Heart left ventricle (tissue), 16 donors: ENCODE measurements at regions not wholly inside any gene's neighbourhood (a gene's known extent, or its start where the extent isn't known, plus 50 kb on each side); places are given as distances from the start of the nearest gene placed in this dataset.
A peak's percentile ranks its signal among the peaks of the same experiment; 100 is the strongest.

Experiments
- ATAC-seq, 4 donors: fragments of 200-7000 bp; cut with Tn5 transposase; one replicate each; pipeline ENCODE4 v1.9.1; 2020 to 2022; ENCODE audit warnings: moderate library complexity in 4 of 4, mild to moderate bottlenecking in 3 of 4, moderate number of reproducible peaks in 1 of 4
- DNase-seq, 5 donors: peaks; one replicate each; pipeline ENCODE4 v3.0.0-alpha.2; 2020
- H3K27ac ChIP-seq, 12 donors: fragments of 200-600 bp; sonication (generic) in 4 of 12; one replicate each; pipeline versions ENCODE4 v1.5.0 to v1.8.0; 2016 to 2022; ENCODE audit warnings: mild to moderate bottlenecking in 2 of 12
- H3K27me3 ChIP-seq, 9 donors: fragments of 200-600 bp; sonication (generic) in 2 of 9; one replicate each; pipeline versions ENCODE4 v1.5.1 to v1.8.0; 2016 to 2022; ENCODE audit warnings: mild to moderate bottlenecking in 3 of 9
- H3K36me3 ChIP-seq, 9 donors: fragments of 200-600 bp; sonication (generic) in 2 of 9; one replicate each; pipeline versions ENCODE4 v1.5.0 to v1.8.0; 2018 to 2022; ENCODE audit warnings: mild to moderate bottlenecking in 2 of 9
- H3K4me1 ChIP-seq, 12 donors: fragments of 200-600 bp; sonication (generic) in 4 of 12; one replicate each; pipeline versions ENCODE4 v1.5.0 to v1.8.0; 2016 to 2022; ENCODE audit warnings: mild to moderate bottlenecking in 3 of 12
- H3K4me3 ChIP-seq, 12 donors: fragments of 200-600 bp; sonication (generic) in 4 of 12; one replicate each; pipeline versions ENCODE4 v1.5.0 to v1.8.0; 2017 to 2022; ENCODE audit warnings: mild to moderate bottlenecking in 9 of 12, moderate library complexity in 4 of 12
- H3K9me3 ChIP-seq, 12 donors: fragments of 200-600 bp; sonication (generic) in 4 of 12; one replicate each; pipeline versions ENCODE4 v1.5.0 to v1.8.0; 2016 to 2022; ENCODE audit warnings: mild to moderate bottlenecking in 1 of 12
- CTCF ChIP-seq, 12 donors: fragments of 200-600 bp; sonication (generic) in 4 of 12; IDR thresholded peaks; one replicate each; pipeline versions ENCODE4 v1.5.0 to v1.8.0; 2018 to 2022; ENCODE audit warnings: antibody characterized with exemption in 12 of 12, mild to moderate bottlenecking in 5 of 12
- POLR2A ChIP-seq, 2 donors: fragments of 450-650 bp; IDR thresholded peaks; one replicate each; pipeline ENCODE4 v1.6.1; 2017; ENCODE audit warnings: antibody characterized with exemption in 2 of 2, mild to moderate bottlenecking in 2 of 2, moderate library complexity in 2 of 2
- WGBS, 4 donors: extraction: QIAGEN DNeasy Blood & Tissue Kit in 2 of 4; methylation state at CpG; one replicate each; pipeline versions ENCODE4 v1.1.5 to v1.1.7; 2013 to 2018; 5-methylcytosine and 5-hydroxymethylcytosine counted together
- intact Hi-C, 10 donors: fragments of 100-400 bp; cut with DNase I; formaldehyde crosslinking; loops; one replicate each; pipeline versions ENCODE4 v1.11.1 to v1.14.2; 2022
- donor health status: ischemic (EF 13 %, LVEDD 7.1; RV severe dilation, severe dysfunction).
- donor health status: healthy with polysubstance abuse.
- donor health status: DM: no; HTN: yes; CAD: no.
- donor health status: DM: no; HTN: no; CAD: no.
- donor health status: ischemic (EF 25% LVEDD 6.9; RV normal size, moderate dysfunction).
- donor health status: ischemic (EF 25% LVEDD 5.7; RV mildly dilated, moderate dysfunction).
- donor health status: healthy.
- donor health status: DM: yes; HTN: yes; CAD: no.
- donor health status: ischemic (EF 35%, LVEDD 5.7; RV mildly dilated, moderate dysfunction).
- donor health status: nonischemic (EF 11% LVEDD 7.7; RV severe dilation, severe dysfunction).
- donor health status: DM: yes; HTN: yes; CAD: no.
- donor health status: PGD.
- donor health status: ischemic (EF 29% LVEDD 5.4; RV normal size, mild dysfunction).
- donor health status: nonischemic (EF 23%, LVEDD 6.1; RV moderate dilation, normal function).

GRCh38 chr3:126245811-126246727 lies 65.7 kb upstream of the ALDH1L1 start:
- peaks cover 0 to 3% (median 0%) of the 10 kb centered on the region in 9 donors for H3K27me3 ChIP-seq
- intact Hi-C loops: loop anchor here in 5 of 10 donors (1.0 to 10.0 kb wide), 3 partner anchors 111 to 143 kb away; no protein-coding TSS in a partner anchor
- H3K27ac ChIP-seq: no peak overlapping the region
- DNase-seq (peak in 4 of 5 donors; percentile 40 to 59 (median 48)), ATAC-seq (peak; percentile 75 to 90 (median 88))
- no peaks in the 10 kb centered on the region for H3K36me3 ChIP-seq
- H3K4me3 ChIP-seq: no peak overlapping the region
- WGBS, 4 donors: 32 to 41% (median 38%) methylated on average over 13 to 14 of the region's 14 CpGs
- H3K4me1 ChIP-seq: peaks cover 0 to 6% (median 0%) of the 10 kb centered on the region in 12 donors
- TF ChIP-seq POLR2A (IDR thresholded peaks at IDR 0.05): no peak
- peak; percentile 37 to 64 (median 54) for TF ChIP-seq CTCF (IDR thresholded peaks at IDR 0.05)
- no peaks in the 10 kb centered on the region for H3K9me3 ChIP-seq
